OCI-LY7 (cell line): ENCODE measurements at regions not wholly inside any gene's neighbourhood (a gene's known extent, or its start where the extent isn't known, plus 50 kb on each side); places are given as distances from the start of the nearest gene placed in this dataset.

Source experiments
- BruUV-seq: library from RNA; stranded (reverse); fragments of 400-500 nt; replicated peaks from 2 replicates; lab custom pipeline; 2021; lab: Mats Ljungman, UMichigan
- CTCF ChIA-PET: fragments of 300-600 bp; sonication (Branson Sonifier 250); formaldehyde crosslinking; loops from one replicate; lab custom pipeline; 2022; ENCODE audit warnings: antibody characterized with exemption; ENCODE audit not compliant: unreplicated experiment; lab: Charles Lee
- POLR2A ChIA-PET: fragments of 300-600 bp; sonication (Branson Sonifier 250); formaldehyde crosslinking; loops from one replicate; lab custom pipeline; 2022; ENCODE audit warnings: antibody characterized with exemption; lab: Charles Lee
- DNase-seq: peaks from one replicate; pipeline ENCODE4 v3.0.0-alpha.2; 2015; ENCODE audit warnings: low spot score
- H2AFZ ChIP-seq: fragments of 200-600 bp; sonication (generic), shearing (Covaris generic); 2 replicates; pipeline ENCODE4 v1.6.1; 2014; ENCODE audit warnings: mild to moderate bottlenecking, antibody characterized with exemption, low read length, moderate library complexity
- H3K27ac ChIP-seq: fragments of 200-600 bp; sonication (generic); 2 replicates; pipeline ENCODE4 v1.5.1; 2014; ENCODE audit warnings: mixed run types, low read depth, mild to moderate bottlenecking, moderate library complexity, low read length, inconsistent platforms; ENCODE audit not compliant: poor library complexity, severe bottlenecking
- H3K36me3 ChIP-seq: fragments of 200-600 bp; sonication (generic); 2 replicates; pipeline ENCODE4 v1.6.1; 2014; ENCODE audit warnings: mild to moderate bottlenecking, antibody characterized with exemption, low read length, moderate library complexity, mixed read lengths; ENCODE audit not compliant: insufficient read depth
- H3K4me1 ChIP-seq: fragments of 200-600 bp; sonication (generic); 2 replicates; pipeline ENCODE4 v1.5.1; 2014; ENCODE audit warnings: mild to moderate bottlenecking, low read length; ENCODE audit not compliant: insufficient read depth, poor library complexity, severe bottlenecking
- H3K4me2 ChIP-seq: fragments of 200-600 bp; sonication (generic); 2 replicates; pipeline ENCODE4 v1.6.1; 2014; ENCODE audit warnings: mild to moderate bottlenecking, low read length
- H3K4me3 ChIP-seq: fragments of 200-600 bp; sonication (generic); 2 replicates; pipeline ENCODE4 v1.5.1; 2014; ENCODE audit warnings: mild to moderate bottlenecking, low read depth, low read length; ENCODE audit not compliant: poor library complexity, severe bottlenecking
- H3K79me2 ChIP-seq: fragments of 200-600 bp; sonication (generic); 2 replicates; pipeline ENCODE4 v1.6.1; 2016; ENCODE audit warnings: low read depth, mild to moderate bottlenecking, low read length, moderate library complexity, mixed read lengths; ENCODE audit not compliant: insufficient read depth
- H3K9me2 ChIP-seq: fragments of 200-600 bp; sonication (generic); 2 replicates; pipeline ENCODE4 v1.6.1; 2016; ENCODE audit warnings: mild to moderate bottlenecking, low read length, mixed read lengths; ENCODE audit not compliant: insufficient read depth
- H3K9me3 ChIP-seq: fragments of 200-600 bp; sonication (generic); 2 replicates; pipeline ENCODE4 v1.6.1; 2014; ENCODE audit warnings: mild to moderate bottlenecking, mixed run types, low read length, mixed read lengths
- H4K20me1 ChIP-seq: fragments of 200-600 bp; sonication (generic); 2 replicates; pipeline ENCODE4 v1.6.1; 2014; ENCODE audit warnings: mild to moderate bottlenecking, antibody characterized with exemption, low read length, moderate library complexity, mixed read lengths; ENCODE audit not compliant: insufficient read depth
- CTCF ChIP-seq: fragments of 200-600 bp; sonication (generic); conservative IDR thresholded peaks from 2 replicates; pipeline ENCODE4 v1.5.1; 2014; ENCODE audit warnings: mild to moderate bottlenecking, antibody characterized with exemption, low read length, moderate library complexity, mixed read lengths
- EZH2phosphoT487 ChIP-seq: fragments of 200-600 bp; sonication (generic); IDR thresholded peaks from 2 replicates; pipeline ENCODE4 v1.6.1; 2018; ENCODE audit warnings: low read depth, borderline replicate concordance, mild to moderate bottlenecking, mixed run types, antibody characterized with exemption, low read length, moderate library complexity, mixed read lengths
- intact Hi-C: fragments of 100-400 bp; cut with micrococcal nuclease; formaldehyde crosslinking; loops from one replicate; pipeline ENCODE4 v1.10.0; 2022; ENCODE audit not compliant: unreplicated experiment

- Histone ChIP-seq H3K9me3 (no peaks in the 10 kb centered on the region), H4K20me1 (no peaks in the 10 kb centered on the region), H3K4me1 (no peaks in the 10 kb centered on the region), H3K27ac (no peak overlapping the region), H3K4me2 (no peak overlapping the region), H3K9me2 (no peaks in the 10 kb centered on the region), H3K79me2 (no peaks in the 10 kb centered on the region), H3K36me3 (no peaks in the 10 kb centered on the region), H2AFZ (no peak overlapping the region), H3K4me3 (no peak overlapping the region)
- TF ChIP-seq EZH2phosphoT487: no peak
- TF ChIP-seq CTCF: no peak
- DNase-seq: no peak
- ChIA-PET POLR2A (no interaction called here), CTCF (interaction anchor here (0.5 kb wide), 2 partner anchors 14 to 730 kb away, joined by 3 to 5 read pairs; no protein-coding TSS in a partner anchor)
- BruUV-seq: no TSS peak
- intact Hi-C loops: no loop called here
Measured at GRCh38 chr10:62992145-62992721, 140.9 kb upstream of the NRBF2 start.

GRCh38 chr10:62990126-62990525 lies 143.0 kb upstream of the NRBF2 start:
- DNase-seq: no peak
- Histone ChIP-seq H3K4me3 (no peak overlapping the region), H3K9me2 (no peaks in the 10 kb centered on the region), H3K36me3 (no peaks in the 10 kb centered on the region), H3K4me2 (no peak overlapping the region), H3K27ac (no peak overlapping the region), H4K20me1 (no peaks in the 10 kb centered on the region), H2AFZ (no peak overlapping the region), H3K79me2 (no peaks in the 10 kb centered on the region), H3K4me1 (no peaks in the 10 kb centered on the region), H3K9me3 (no peaks in the 10 kb centered on the region)
- intact Hi-C loops: no loop called here
- ChIA-PET POLR2A (interaction anchor here (1.0 to 1.6 kb wide), 2 partner anchors 9 to 28 kb away, joined by 3 to 4 read pairs; no protein-coding TSS in a partner anchor), CTCF (no interaction called here)
- no TSS peak for BruUV-seq
- TF ChIP-seq CTCF: no peak
- TF ChIP-seq EZH2phosphoT487: no peak

- TF ChIP-seq EZH2phosphoT487 (no peak), CTCF (no peak)
- intact Hi-C loops: no loop called here
- no peak overlapping the region for H3K4me3 ChIP-seq
- H3K4me1 ChIP-seq: no peaks in the 10 kb centered on the region
- no peaks in the 10 kb centered on the region; the same call in 1 of the 2 replicates for H4K20me1 ChIP-seq
- no peaks in the 10 kb centered on the region for H3K9me3 ChIP-seq
- POLR2A ChIA-PET: interaction anchor here (0.8 kb wide), 1 partner anchor 130 kb away, joined by 3 read pairs; no protein-coding TSS in a partner anchor
- no peak for DNase-seq
- no peak overlapping the region for H2AFZ ChIP-seq
- H3K4me2 ChIP-seq: no peak overlapping the region
- H3K9me2 ChIP-seq: no peaks in the 10 kb centered on the region
- CTCF ChIA-PET: interaction anchor here (0.6 kb wide), 1 partner anchor 172 kb away, joined by 3 read pairs; no protein-coding TSS in a partner anchor
- no peaks in the 10 kb centered on the region for H3K36me3 ChIP-seq
- H3K27ac ChIP-seq: no peak overlapping the region
- BruUV-seq: no TSS peak
- no peaks in the 10 kb centered on the region for H3K79me2 ChIP-seq
Measured at GRCh38 chr10:62985807-62986600, 147.1 kb upstream of the NRBF2 start.
